Motor neuron (in vitro differentiated cells): ENCODE measurements at regions not wholly inside any gene's neighbourhood (a gene's known extent, or its start where the extent isn't known, plus 50 kb on each side); places are given as distances from the start of the nearest gene placed in this dataset.
"Not testable (repeated sequence)": the region's sequence is repeated elsewhere in the genome, so short reads cannot be mapped to it uniquely, and the experiment has no call there.

ENCODE experiments used
- ATAC-seq, 8 experiments: fragments of 200-7000 bp; cut with Tn5 transposase; replicated peaks in 6 of 8; 2 replicates each; pipeline ENCODE4 v1.8.0; 2021; ENCODE audit warnings: mild to moderate bottlenecking in 8 of 8, moderate library complexity in 8 of 8
- H3K27ac ChIP-seq, 2 donors: fragments of 250-450 bp; sonication (Bioruptor Pico); 2 replicates each; pipeline ENCODE4 v1.9.0; 2021; ENCODE audit warnings: antibody characterized with exemption in 2 of 2, mild to moderate bottlenecking in 2 of 2, moderate library complexity in 1 of 2
- H3K4me1 ChIP-seq, 2 donors: fragments of 250-450 bp; sonication (Bioruptor Pico); replicated peaks in 1 of 2; 2 replicates each; pipeline ENCODE4 v1.6.1; 2021; ENCODE audit warnings: antibody characterized with exemption in 2 of 2, mild to moderate bottlenecking in 2 of 2, moderate library complexity in 1 of 2
- H3K4me3 ChIP-seq, 5 donors: fragments of 250-450 bp; sonication (Bioruptor Pico); 2 replicates each; pipeline ENCODE4 v1.9.0; 2021; ENCODE audit warnings: antibody characterized with exemption in 5 of 5, mild to moderate bottlenecking in 5 of 5, moderate library complexity in 4 of 5
- WGBS, 10 experiments: fragments of 450-650 bp; shearing (Covaris generic); methylation state at CpG; one replicate each; pipeline ENCODE4 v1.0.0; 2022; 5-methylcytosine and 5-hydroxymethylcytosine counted together
- in situ Hi-C, 9 experiments: fragments of 400-800 bp; cut with MboI; loops; one replicate each; pipeline ENCODE4 v1.15.0; 2021; ENCODE audit warnings: low sequenced_read_pairs in 9 of 9, low pct_unique_long_range_greater_than_20kb in 2 of 9; ENCODE audit not compliant: unreplicated experiment in 9 of 9

DNA sequence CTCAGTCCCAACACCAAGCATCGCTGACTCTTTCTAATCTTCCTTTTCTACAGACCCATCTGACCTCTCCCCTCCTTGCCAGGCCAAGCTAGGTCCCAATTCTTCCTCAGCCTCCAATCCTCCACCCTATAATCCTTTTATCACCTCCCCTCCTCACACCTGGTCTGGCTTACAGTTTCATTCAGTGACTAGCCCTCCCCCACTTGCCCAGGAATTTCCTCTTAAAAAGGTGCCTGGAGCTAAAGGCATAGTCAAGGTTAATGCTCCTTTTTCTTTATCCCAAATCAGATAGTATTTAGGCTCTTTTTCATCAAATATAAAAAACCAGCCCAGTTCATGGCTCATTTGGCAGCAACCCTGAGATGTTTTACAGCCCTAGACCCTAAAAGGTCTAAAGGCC is 327.1 kb upstream of the KCNMB2 start:
- WGBS, 10 experiments, result 86 to 100% (median 100%) methylated on average over 1 of the region's 1 CpG; no CpG with 5 or more reads in 5 of the 10 experiments

DNA sequence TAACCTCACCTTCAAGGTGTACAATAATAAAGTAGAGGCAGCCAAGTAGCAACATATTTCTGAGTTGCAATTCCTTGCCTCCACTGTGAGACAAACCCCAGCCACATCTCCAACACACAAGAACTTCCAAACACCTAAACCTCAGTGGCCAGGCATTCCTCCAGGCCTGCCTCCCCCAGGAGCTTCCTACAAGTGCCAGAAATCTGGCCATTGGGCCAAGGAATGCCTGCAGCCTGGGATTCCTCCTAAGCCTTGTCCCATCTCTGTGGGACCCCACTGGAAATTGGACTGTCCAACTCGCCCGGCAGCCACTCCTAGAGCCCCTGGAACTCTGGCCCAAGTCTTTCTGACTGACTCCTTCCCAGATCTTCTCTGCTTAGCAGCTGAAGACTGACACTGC is 326.6 kb upstream of the KCNMB2 start:
- ATAC-seq, H3K4me3 ChIP-seq, in situ Hi-C loops, H3K27ac ChIP-seq, H3K4me1 ChIP-seq: not testable (repeated sequence)
- WGBS, 10 experiments, result 79 to 83% methylated on average over 1 to 2 of the region's 2 CpGs; no CpG with 5 or more reads in 8 of the 10 experiments

More for the DNA sequence above, 327.1 kb upstream of the KCNMB2 start:
- H3K4me1 ChIP-seq, H3K4me3 ChIP-seq, H3K27ac ChIP-seq, in situ Hi-C loops, ATAC-seq: not testable (repeated sequence)

DNA sequence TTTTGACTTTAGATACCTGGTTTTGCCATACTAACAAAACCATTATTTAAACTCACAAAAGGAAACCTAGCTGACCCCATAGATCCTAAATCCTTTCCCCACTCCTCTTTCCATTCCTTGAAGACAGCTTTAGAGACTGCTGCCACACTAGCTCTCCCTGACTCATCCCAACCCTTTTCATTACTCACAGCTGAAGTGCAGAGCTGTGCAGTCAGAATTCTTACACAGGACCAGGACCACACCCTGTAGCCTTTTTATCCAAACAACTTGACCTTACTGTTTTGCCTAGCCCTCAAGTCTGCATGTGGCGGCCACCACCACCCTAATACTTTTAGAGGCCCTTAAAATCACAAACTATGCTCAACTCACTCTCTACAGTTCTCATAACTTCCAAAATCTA is 325.1 kb upstream of the KCNMB2 start:
- H3K4me1 ChIP-seq, H3K27ac ChIP-seq, H3K4me3 ChIP-seq, ATAC-seq, in situ Hi-C loops: not testable (repeated sequence)
- 0 to 100% (median 50%) methylated on average over 1 of the region's 1 CpG; no CpG with 5 or more reads in 3 of the 10 experiments for WGBS, 10 experiments

DNA sequence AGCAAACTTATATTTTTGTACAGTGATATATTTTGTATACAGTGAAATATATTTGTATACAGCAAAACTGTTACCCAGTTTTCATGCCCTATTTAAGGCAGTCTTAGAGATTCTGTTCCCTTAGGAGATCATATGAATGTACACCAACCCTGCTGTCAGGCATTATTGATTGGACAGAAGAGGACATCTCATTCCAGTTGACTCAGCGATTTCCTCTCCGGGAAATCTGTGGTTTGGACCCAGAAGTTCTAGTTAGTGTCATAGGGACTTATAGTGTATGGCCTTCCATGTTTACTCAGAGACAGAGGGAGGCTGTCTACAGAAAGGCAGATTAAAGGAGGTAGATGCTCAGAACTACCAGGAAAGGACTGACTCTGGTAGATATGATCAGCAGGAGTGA is 318.8 kb upstream of the KCNMB2 start:
- Histone ChIP-seq H3K4me1 (no peaks in the 10 kb centered on the region), H3K4me3 (no peak overlapping the region), H3K27ac (no peak overlapping the region)
- WGBS, 10 experiments, result 52 to 100% (median 90%) methylated on average over 1 to 2 of the region's 2 CpGs; no CpG with 5 or more reads in 4 of the 10 experiments
- in situ Hi-C loops, result no loop called here
- ATAC-seq, result no peak

DNA sequence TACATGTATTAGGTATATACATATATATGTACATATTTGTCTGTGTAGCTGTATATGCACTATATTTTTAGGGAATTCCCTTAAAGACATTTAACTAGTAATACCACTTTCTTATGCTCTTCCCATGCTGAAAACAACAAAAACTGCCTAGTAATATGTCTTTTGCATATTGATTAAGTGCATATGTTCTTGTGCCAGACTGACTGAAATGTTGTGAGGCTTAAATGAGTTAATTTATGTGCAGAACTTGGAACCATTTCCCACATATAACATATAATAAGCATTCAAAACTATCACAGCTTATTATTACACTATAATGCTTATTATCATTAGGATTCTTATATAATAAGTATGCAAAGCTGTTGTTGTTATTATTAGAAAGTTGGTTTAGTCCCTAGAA is 318.0 kb upstream of the KCNMB2 start:
- no peak overlapping the region for H3K4me3 ChIP-seq
- H3K27ac ChIP-seq, result no peak overlapping the region
- ATAC-seq, result no peak
- no peaks in the 10 kb centered on the region for H3K4me1 ChIP-seq
- in situ Hi-C loops, result no loop called here

DNA sequence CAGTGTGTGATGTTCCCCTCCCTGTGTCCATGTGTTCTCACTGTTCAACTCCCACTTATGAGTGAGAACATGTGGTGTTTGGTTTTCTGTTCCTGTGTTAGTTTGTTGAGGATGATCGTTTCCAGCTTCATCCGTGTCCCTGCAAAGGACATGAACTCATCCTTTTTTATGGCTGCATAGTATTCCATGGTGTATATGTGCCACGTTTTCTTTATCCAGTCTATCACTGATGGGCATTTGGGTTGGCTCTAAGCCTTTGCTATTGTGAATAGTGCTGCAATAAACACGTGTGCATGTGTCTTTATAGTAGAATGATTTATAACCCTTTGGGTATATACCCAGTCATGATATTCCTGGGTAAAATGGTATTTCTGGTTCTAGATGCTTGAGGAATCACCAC is 316.6 kb upstream of the KCNMB2 start:
- in situ Hi-C loops, ATAC-seq, H3K4me1 ChIP-seq, H3K4me3 ChIP-seq, H3K27ac ChIP-seq: not testable (repeated sequence)
- 65 to 86% (median 83%) methylated on average over 1 to 2 of the region's 4 CpGs; no CpG with 5 or more reads in 7 of the 10 experiments for WGBS, 10 experiments

DNA sequence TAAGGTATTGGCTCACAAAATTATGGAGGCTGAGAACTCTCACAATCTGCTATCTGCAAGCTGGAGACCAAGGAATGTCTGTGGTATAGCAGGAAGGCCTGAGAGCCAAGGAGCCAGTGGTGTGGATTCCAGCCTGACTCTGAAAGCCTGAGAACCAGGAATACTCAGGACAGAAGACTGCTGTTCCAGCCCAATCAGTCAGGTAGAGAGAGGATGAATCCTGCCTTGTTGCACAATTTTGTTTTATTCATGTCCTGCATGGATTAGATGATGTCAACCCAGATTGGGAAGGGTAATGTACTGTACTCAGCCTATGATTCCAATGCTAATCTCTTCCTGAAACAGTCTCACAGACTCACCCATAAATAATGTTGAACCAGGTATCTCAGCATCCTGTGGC is 312.4 kb upstream of the KCNMB2 start:
- Histone ChIP-seq H3K4me3 (no peak overlapping the region), H3K4me1 (no peaks in the 10 kb centered on the region), H3K27ac (no peak overlapping the region)
- in situ Hi-C loops, result no loop called here
- ATAC-seq, result peak in 2 of 8 experiments; percentile 69 to 75

DNA sequence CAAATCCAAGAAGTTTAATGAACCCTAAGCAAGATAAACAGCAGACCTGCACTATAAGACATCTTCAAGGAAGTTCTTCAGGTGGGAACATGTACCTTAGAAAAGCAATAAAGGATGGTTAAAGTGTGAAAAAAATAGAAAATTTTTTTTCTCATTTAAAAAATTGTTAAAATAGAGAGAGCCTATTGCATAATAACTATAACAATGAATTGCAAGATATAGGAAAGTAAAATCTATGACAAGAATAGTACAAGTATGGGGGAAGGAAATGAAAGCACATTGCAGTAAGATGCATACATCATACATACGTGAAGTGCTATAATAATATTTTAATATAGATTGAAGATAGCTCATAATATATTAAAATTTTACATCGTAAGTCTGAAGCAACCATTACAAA is 310.1 kb upstream of the KCNMB2 start:
- Histone ChIP-seq H3K4me3 (no peak overlapping the region), H3K27ac (no peak overlapping the region), H3K4me1 (no peaks in the 10 kb centered on the region)
- in situ Hi-C loops, result no loop called here
- WGBS, 10 experiments, result 82 to 98% (median 92%) methylated on average over 2 of the region's 2 CpGs
- no peak for ATAC-seq

DNA sequence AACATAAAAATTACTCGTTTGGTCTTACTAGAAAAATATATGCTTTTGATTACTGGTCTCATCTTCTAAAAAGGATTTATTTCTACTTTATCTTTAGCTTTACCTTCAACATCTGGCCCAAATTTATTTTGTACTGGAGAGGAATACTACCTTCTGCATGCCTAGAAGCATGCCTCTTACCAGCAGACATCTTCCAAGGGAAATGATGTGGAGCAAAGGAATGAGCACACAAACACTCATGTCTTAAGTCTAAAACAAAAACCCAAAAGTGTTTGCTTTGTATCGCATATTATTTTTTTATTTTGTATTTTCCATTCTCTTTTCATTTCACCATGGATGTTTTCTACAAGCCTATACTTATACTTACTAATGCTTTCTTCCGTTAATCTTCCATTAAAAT is 304.6 kb upstream of the KCNMB2 start:
- in situ Hi-C loops, result no loop called here
- H3K4me3 ChIP-seq, result no peak overlapping the region
- WGBS, 10 experiments, result 72 to 100% (median 92%) methylated on average over 2 to 3 of the region's 3 CpGs

DNA sequence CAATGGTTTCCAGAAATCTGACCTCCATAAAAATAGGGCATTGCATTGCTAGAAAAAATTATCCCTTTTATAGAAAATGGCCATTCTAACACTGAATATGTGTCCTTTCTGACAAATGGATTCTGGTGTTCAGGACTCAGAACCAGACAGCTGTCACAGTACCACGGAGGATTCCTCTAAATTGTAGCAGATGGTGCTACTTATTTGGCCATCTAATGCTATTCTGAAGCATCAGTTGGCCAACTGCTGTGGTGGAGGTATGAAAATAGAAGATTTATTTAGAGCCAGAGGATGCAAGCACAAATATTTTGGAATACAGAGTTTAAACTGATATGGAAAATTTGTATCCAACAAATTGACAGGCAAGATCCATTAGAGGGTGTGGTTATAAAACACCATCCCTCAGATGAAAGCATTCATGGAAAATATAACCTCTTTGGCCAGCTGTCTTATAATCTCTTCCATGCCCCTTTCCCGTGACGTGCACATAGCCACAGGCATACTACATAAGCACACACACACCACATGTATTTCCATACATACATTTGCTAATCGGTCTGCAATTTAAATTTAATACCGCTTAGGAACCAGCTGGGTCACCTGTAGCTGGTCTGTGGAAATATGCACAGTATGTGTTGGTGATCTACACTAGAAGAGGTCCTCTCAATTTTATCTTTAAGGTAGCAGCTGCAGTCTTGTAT is 302.7 kb upstream of the KCNMB2 start:
- no peak overlapping the region for H3K4me3 ChIP-seq
- H3K27ac ChIP-seq, result no peak overlapping the region
- in situ Hi-C loops, result no loop called here
- H3K4me1 ChIP-seq, result peaks cover 0 to 7% of the 10 kb centered on the region in 2 donors
- ATAC-seq, result peak in 5 of 8 experiments; percentile 15 to 99 (median 75)
- WGBS, 10 experiments, result 0 to 93% (median 55%) methylated on average over 2 to 5 of the region's 5 CpGs; no CpG with 5 or more reads in 1 of the 10 experiments

More for the DNA sequence above, 304.6 kb upstream of the KCNMB2 start:
- H3K27ac ChIP-seq, result no peak overlapping the region
- peaks cover 0 to 7% of the 10 kb centered on the region in 2 donors for H3K4me1 ChIP-seq
- ATAC-seq, result no peak

DNA sequence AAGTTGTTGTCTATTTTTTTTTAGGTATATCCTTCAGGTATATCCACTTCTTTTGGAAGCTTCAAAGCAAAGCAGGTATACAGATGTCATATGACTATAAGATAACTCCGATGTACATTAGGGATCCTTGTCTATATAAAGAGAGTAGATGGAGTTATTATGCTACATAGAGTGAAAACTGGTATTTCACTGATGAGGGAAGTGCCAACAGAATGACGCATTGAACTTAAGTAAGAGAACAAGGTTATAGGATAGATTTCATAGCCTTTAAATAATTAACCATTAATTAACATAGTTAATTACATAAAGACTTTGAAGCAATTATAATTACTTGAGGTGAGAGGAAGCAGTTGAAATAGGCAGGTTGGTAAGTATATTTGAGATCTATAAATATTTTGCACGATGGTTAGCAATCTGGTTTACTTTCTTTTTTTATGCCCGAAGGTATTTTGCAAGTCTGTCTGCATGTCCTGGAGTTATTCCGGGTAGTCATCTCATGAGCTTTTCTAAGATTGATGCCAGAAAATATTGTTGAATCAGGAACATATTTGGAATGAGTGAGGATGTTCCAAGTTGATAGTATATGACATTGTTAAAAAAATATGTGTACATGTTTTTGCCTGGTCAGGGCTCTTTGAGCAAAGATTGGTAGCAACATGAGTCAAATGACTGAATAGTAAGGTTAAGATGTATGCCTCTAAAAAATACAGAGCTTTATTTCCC is 299.5 kb upstream of the KCNMB2 start:
- peak in 1 of 8 experiments; percentile 21 for ATAC-seq
- in situ Hi-C loops, result no loop called here
- Histone ChIP-seq H3K4me1 (peaks cover 0 to 7% of the 10 kb centered on the region in 2 donors), H3K27ac (no peak overlapping the region), H3K4me3 (no peak overlapping the region)
- 13 to 100% (median 90%) methylated on average over 1 to 5 of the region's 5 CpGs for WGBS, 10 experiments

DNA sequence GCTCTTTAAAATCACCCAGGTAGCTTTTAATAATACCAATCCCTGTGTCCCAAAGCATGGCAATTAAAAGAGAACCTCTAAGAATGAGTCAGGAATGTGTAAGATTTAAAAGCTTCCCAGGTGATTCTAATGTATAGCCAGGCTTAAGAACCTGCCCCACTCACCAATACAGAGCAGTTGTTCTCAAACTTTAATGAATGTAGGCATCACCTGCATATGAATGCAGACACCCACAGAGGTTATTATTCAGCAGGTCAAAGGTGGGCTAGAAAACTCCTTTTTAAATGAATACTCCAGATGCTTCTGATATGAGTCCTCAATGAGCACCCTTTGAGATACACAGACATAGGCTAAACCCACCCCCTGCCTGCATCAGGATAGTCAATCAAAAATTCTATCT is 298.1 kb upstream of the KCNMB2 start:
- no peak for ATAC-seq
- Histone ChIP-seq H3K27ac (no peak overlapping the region), H3K4me3 (no peak overlapping the region), H3K4me1 (peaks cover 0 to 6% of the 10 kb centered on the region in 2 donors)
- in situ Hi-C loops, result no loop called here

DNA sequence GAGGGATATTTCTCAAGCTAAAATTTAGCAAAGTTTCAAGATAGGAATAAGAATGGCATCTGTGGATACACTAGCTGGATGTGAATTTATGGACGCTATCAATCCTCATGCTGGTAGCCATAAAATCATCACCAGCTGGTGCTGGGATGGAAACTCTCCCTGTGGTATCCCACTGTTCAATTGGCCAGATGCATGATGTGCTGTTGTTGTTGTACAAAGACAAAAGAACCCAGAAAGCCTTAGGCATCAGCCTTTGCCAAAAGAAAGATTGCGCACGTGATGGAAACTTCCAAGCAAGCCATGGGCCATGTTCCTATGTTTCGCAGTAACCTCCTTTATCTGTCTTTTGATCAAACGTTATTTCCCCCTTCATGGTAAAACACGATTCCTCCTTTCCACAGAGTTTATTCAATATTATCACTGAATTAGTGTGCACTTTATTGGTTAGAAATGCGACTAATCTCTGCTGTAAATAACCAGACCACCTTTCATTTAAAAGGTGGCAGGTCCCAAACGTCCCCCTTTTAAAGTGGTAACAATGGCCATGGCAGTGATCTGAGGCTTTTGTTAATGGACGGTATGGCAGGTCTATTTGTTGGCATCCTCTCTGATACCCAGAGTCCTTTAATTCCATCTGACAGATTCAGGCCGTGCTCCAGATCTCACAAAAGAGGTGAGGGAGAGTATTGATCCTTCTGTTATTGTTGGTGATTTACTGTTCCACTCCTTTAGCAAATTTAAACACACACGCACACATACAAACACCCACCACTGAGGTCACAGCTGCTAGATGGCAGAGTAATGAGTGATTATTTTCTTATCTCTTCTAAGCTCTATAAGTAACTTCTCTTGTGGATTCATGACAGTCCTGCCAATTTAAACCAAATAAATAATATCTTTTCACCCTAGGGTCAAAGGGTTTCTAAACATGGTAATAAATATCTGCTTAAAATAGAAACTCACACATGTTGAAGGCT is 291.2 kb upstream of the KCNMB2 start:
- Histone ChIP-seq H3K4me1 (peaks cover 23 to 30% of the 10 kb centered on the region in 2 donors), H3K4me3 (no peak overlapping the region), H3K27ac (peak overlapping the region; percentile 34 to 62)
- 12 to 87% (median 56%) methylated on average over 1 to 10 of the region's 11 CpGs for WGBS, 10 experiments
- in situ Hi-C loops, result no loop called here
- peak in 5 of 8 experiments; percentile 92 to 97 (median 95) for ATAC-seq
